H1 (cell line): ENCODE measurements at regions not wholly inside any gene's neighbourhood (a gene's known extent, or its start where the extent isn't known, plus 50 kb on each side); places are given as distances from the start of the nearest gene placed in this dataset.

ENCODE experiments used
- BACH1 ChIP-seq: IDR thresholded peaks from 2 replicates; pipeline ENCODE4 v1.6.1; 2012; ENCODE audit warnings: low read length, improper control_type of control experiment
- CBX5 ChIP-seq: fragments of 300-800, 300-1000 bp; sonication (generic); IDR thresholded peaks from 2 replicates; pipeline ENCODE4 v1.7.1; 2016; ENCODE audit warnings: antibody characterized with exemption, low read length, low read depth
- CHD2 ChIP-seq: IDR thresholded peaks from 2 replicates; pipeline ENCODE4 v1.6.1; 2012; ENCODE audit warnings: low read length, improper control_type of control experiment
- CREB1 ChIP-seq: IDR thresholded peaks from 2 replicates; pipeline ENCODE4 v1.6.1; 2012; ENCODE audit warnings: inconsistent platforms
- CTCF ChIP-seq, 3 experiments: IDR thresholded peaks; 1 replicate in 2 of 3; 2 replicates in 1 of 3; pipeline versions ENCODE4 v1.5.1 to v1.6.1; 2011; ENCODE audit warnings: low read length in 3 of 3, mild to moderate bottlenecking in 3 of 3, inconsistent platforms in 2 of 3, low read depth in 1 of 3, moderate library complexity in 1 of 3; ENCODE audit not compliant: insufficient read depth in 1 of 3; ENCODE audit errors: control extremely low read depth in 1 of 3
- EP300 ChIP-seq, 2 experiments: IDR thresholded peaks; 1 replicate in 1 of 2; 2 replicates in 1 of 2; pipeline ENCODE4 v1.6.1; 2011 to 2012; ENCODE audit warnings: low read depth in 2 of 2, low read length in 2 of 2, mild to moderate bottlenecking in 2 of 2, borderline replicate concordance in 1 of 2, inconsistent platforms in 1 of 2, moderate library complexity in 1 of 2
- POLR2AphosphoS5 ChIP-seq: IDR thresholded peaks from 2 replicates; pipeline ENCODE4 v1.6.1; 2011; ENCODE audit warnings: low read depth, low read length
- POU5F1 ChIP-seq: IDR thresholded peaks from 2 replicates; pipeline ENCODE4 v1.6.1; 2011; ENCODE audit warnings: low read depth, mild to moderate bottlenecking, low read length, moderate library complexity
- RAD21 ChIP-seq, 2 experiments: IDR thresholded peaks in 1 of 2; conservative IDR thresholded peaks in 1 of 2; 2 replicates each; pipeline ENCODE4 v1.6.1; 2011; ENCODE audit warnings: low read depth in 2 of 2, low read length in 2 of 2, improper control_type of control experiment in 1 of 2, inconsistent platforms in 1 of 2, mild to moderate bottlenecking in 1 of 2, moderate library complexity in 1 of 2
- SIX5 ChIP-seq: IDR thresholded peaks from 2 replicates; pipeline ENCODE4 v1.6.1; 2011; ENCODE audit warnings: mild to moderate bottlenecking, low read depth, low read length
- SRF ChIP-seq: IDR thresholded peaks from 2 replicates; pipeline ENCODE4 v1.6.1; 2011; ENCODE audit warnings: mild to moderate bottlenecking, low read depth, low read length, moderate library complexity
- TBP ChIP-seq: IDR thresholded peaks from 2 replicates; pipeline ENCODE4 v1.6.1; 2011; ENCODE audit warnings: low read depth, low read length, improper control_type of control experiment
- TF ChIP-seq, protein P1 (sequence below): IDR thresholded peaks from 2 replicates; pipeline ENCODE4 v1.6.1; 2012; ENCODE audit warnings: inconsistent platforms
- TF ChIP-seq, protein P2 (sequence below): IDR thresholded peaks from 2 replicates; pipeline ENCODE4 v1.6.1; 2011; ENCODE audit warnings: low read depth, mild to moderate bottlenecking, low read length; ENCODE audit not compliant: insufficient read depth

DNA sequence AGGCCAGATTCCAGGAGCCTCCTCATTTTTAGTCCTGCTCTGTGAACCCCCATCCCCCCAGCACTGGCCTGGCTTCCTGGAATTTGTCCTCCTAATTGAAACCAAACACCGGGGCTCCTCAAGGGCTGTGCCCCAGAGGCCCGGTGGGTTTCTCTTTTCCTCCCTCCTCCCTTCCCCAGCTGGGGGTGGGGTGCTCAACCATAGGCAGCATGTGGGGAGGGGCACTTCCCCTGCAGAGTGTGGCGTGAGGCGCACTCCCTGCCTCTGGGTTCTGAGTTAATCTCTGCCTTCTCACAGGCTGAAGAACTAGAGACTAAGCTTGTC, 67.5 kb upstream of the ACOT11 start:
- TF ChIP-seq CTCF (IDR thresholded peaks at IDR 0.05; ENCODE audit: control extremely low read depth in 1 of 3, insufficient read depth in 1 of 3, low read depth in 1 of 3, low read length in 3 of 3) (no peak), POLR2AphosphoS5 (no peak), EP300 (IDR thresholded peaks at IDR 0.05; ENCODE audit: borderline replicate concordance in 1 of 2, low read depth in 2 of 2, low read length in 2 of 2) (peak in 1 of 2 experiments; percentile 45; a peak in 1 of 3 replicates), SIX5 (0 out of 2 replicates have a peak, but pooled peaks have one; percentile 4), BACH1 (no peak), SRF (no peak), POU5F1 (no peak), RAD21 (IDR thresholded peaks at IDR 0.05 in 1 of 2, conservative IDR thresholded peaks at IDR 0.05 in 1 of 2; ENCODE audit: low read depth in 2 of 2, low read length in 2 of 2) (no peak), CHD2 (no peak), CBX5 (no peak), CREB1 (no peak), TBP (no peak)
- TF ChIP-seq, protein P1, sequence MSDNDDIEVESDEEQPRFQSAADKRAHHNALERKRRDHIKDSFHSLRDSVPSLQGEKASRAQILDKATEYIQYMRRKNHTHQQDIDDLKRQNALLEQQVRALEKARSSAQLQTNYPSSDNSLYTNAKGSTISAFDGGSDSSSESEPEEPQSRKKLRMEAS = no peak
- TF ChIP-seq, protein P2, sequence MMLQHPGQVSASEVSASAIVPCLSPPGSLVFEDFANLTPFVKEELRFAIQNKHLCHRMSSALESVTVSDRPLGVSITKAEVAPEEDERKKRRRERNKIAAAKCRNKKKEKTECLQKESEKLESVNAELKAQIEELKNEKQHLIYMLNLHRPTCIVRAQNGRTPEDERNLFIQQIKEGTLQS = no peak
